GM12892 (cell line): ENCODE measurements at regions not wholly inside any gene's neighbourhood (a gene's known extent, or its start where the extent isn't known, plus 50 kb on each side); places are given as distances from the start of the nearest gene placed in this dataset.

Experiments used
- POLR2A ChIP-seq: IDR thresholded peaks from 2 replicates; pipeline ENCODE4 v1.6.1; 2011; ENCODE audit warnings: low read depth, low read length, control low read depth
- POLR2AphosphoS5 ChIP-seq: IDR thresholded peaks from 2 replicates; pipeline ENCODE4 v1.6.1; 2011; ENCODE audit warnings: low read depth, low read length, control low read depth
- TAF1 ChIP-seq: IDR thresholded peaks from 2 replicates; pipeline ENCODE4 v1.6.1; 2011; ENCODE audit warnings: low read depth, mild to moderate bottlenecking, control low read depth, low read length, borderline replicate concordance

- TF ChIP-seq POLR2A (no peak), POLR2AphosphoS5 (no peak), TAF1 (no peak)
Measured at GRCh38 chr4:138826754-138827153, 188.8 kb upstream of the NOCT start.
